HepG2 (cell line): ENCODE measurements at regions not wholly inside any gene's neighbourhood (a gene's known extent, or its start where the extent isn't known, plus 50 kb on each side); places are given as distances from the start of the nearest gene placed in this dataset.

Experiments used
- ATAD3A ChIP-seq: sonication (generic); formaldehyde crosslinking; IDR thresholded peaks from 2 replicates; pipeline ENCODE4 v1.4.0; 2020; ENCODE audit warnings: missing genetic modification reagents
- CBX1 ChIP-seq: IDR thresholded peaks from one replicate; pipeline ENCODE4 v1.6.1; 2016; ENCODE audit warnings: antibody characterized with exemption, low read depth
- FOXC1 ChIP-seq: sonication (generic); formaldehyde crosslinking; IDR thresholded peaks from 2 replicates; pipeline ENCODE4 v1.8.0; 2022; ENCODE audit warnings: mild to moderate bottlenecking, missing genetic modification reagents, borderline replicate concordance
- JUND ChIP-seq: sonication (generic); formaldehyde crosslinking; IDR thresholded peaks from 2 replicates; pipeline ENCODE4 v1.8.0; 2022; ENCODE audit warnings: mild to moderate bottlenecking, missing genetic modification reagents
- POLR2AphosphoS5 ChIP-seq: IDR thresholded peaks from 2 replicates; pipeline ENCODE4 v1.6.1; 2012; ENCODE audit warnings: low read depth, low read length
- RBM39 ChIP-seq: fragments of 200-400 bp; formaldehyde crosslinking; IDR thresholded peaks from one replicate; pipeline ENCODE4 v1.6.1; 2018; ENCODE audit warnings: antibody characterized with exemption, mild to moderate bottlenecking, low read depth, low read length; ENCODE audit not compliant: poor library complexity, severe bottlenecking
- ZC3H13 ChIP-seq: sonication (generic); formaldehyde crosslinking; IDR thresholded peaks from 2 replicates; pipeline ENCODE4 v1.8.1; 2023; ENCODE audit warnings: mild to moderate bottlenecking, missing genetic modification reagents, moderate library complexity
- ZZZ3 ChIP-seq: sonication (generic); formaldehyde crosslinking; IDR thresholded peaks from 2 replicates; pipeline ENCODE4 v1.4.0; 2020; ENCODE audit warnings: missing genetic modification reagents, mild to moderate bottlenecking, borderline replicate concordance
- TF ChIP-seq, protein P1 (sequence below): sonication (generic); formaldehyde crosslinking; IDR thresholded peaks from 2 replicates; pipeline ENCODE4 v1.5.0; 2020; ENCODE audit warnings: mild to moderate bottlenecking, missing genetic modification reagents, moderate library complexity
- TF ChIP-seq, protein P2 (sequence below): IDR thresholded peaks from 2 replicates; pipeline ENCODE4 v1.6.1; 2012; ENCODE audit warnings: inconsistent platforms
- TF ChIP-seq, protein P3 (sequence below): sonication (generic); formaldehyde crosslinking; IDR thresholded peaks from 2 replicates; pipeline ENCODE4 v1.5.0; 2020; ENCODE audit warnings: missing genetic modification reagents

DNA sequence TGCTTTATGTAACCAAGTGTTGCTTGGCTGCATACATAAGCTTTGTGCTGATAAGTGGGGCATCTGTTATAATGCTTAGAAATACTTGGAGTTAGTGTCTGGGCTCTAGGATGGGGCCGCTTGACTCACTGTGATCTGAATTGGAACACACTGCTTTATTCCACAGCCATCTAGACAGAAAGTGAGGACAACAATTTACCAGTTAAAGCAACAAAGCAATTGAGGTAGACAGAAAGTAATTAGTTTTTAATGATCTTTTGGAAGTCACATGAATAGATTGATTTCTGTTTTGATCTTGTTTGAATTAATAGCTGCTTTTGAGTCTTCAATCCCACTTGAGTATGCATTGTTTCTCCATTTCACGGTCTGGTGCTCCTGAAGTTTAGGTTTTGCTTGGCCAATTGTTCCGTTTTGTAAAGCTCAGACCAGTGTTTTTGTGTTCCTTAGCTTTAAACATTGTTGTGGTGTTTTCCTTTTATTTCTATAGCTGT, 157.5 kb downstream of the TRMT11 start:
- TF ChIP-seq, protein P1, sequence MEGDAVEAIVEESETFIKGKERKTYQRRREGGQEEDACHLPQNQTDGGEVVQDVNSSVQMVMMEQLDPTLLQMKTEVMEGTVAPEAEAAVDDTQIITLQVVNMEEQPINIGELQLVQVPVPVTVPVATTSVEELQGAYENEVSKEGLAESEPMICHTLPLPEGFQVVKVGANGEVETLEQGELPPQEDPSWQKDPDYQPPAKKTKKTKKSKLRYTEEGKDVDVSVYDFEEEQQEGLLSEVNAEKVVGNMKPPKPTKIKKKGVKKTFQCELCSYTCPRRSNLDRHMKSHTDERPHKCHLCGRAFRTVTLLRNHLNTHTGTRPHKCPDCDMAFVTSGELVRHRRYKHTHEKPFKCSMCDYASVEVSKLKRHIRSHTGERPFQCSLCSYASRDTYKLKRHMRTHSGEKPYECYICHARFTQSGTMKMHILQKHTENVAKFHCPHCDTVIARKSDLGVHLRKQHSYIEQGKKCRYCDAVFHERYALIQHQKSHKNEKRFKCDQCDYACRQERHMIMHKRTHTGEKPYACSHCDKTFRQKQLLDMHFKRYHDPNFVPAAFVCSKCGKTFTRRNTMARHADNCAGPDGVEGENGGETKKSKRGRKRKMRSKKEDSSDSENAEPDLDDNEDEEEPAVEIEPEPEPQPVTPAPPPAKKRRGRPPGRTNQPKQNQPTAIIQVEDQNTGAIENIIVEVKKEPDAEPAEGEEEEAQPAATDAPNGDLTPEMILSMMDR (CRISPR knock-in tag) = no peak
- no peak for TF ChIP-seq ATAD3A (CRISPR knock-in tag)
- no peak for TF ChIP-seq RBM39
- no peak for TF ChIP-seq POLR2AphosphoS5
- no peak for TF ChIP-seq ZZZ3 (CRISPR knock-in tag)
- TF ChIP-seq, protein P2, sequence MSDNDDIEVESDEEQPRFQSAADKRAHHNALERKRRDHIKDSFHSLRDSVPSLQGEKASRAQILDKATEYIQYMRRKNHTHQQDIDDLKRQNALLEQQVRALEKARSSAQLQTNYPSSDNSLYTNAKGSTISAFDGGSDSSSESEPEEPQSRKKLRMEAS = no peak
- no peak for TF ChIP-seq CBX1
- TF ChIP-seq JUND (CRISPR knock-in tag) = no peak
- no peak for TF ChIP-seq FOXC1 (CRISPR knock-in tag)
- no peak for TF ChIP-seq ZC3H13 (CRISPR knock-in tag)
- TF ChIP-seq, protein P3, sequence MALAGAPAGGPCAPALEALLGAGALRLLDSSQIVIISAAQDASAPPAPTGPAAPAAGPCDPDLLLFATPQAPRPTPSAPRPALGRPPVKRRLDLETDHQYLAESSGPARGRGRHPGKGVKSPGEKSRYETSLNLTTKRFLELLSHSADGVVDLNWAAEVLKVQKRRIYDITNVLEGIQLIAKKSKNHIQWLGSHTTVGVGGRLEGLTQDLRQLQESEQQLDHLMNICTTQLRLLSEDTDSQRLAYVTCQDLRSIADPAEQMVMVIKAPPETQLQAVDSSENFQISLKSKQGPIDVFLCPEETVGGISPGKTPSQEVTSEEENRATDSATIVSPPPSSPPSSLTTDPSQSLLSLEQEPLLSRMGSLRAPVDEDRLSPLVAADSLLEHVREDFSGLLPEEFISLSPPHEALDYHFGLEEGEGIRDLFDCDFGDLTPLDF (CRISPR knock-in tag) = no peak
